ENCODE measurements at regions not wholly inside any gene's neighbourhood (a gene's known extent, or its start where the extent isn't known, plus 50 kb on each side); places are given as distances from the start of the nearest gene placed in this dataset.

GRCh38 chr13:63436325-63436668 lies 2020.6 kb upstream of the PCDH20 start:
- WGBS = 93% methylated on average over 2 of the region's 2 CpGs
- TF ChIP-seq CTCF (IDR thresholded peaks at IDR 0.05) (no peak), POLR2AphosphoS5 (IDR thresholded peaks at IDR 0.05) (no peak), POLR2A (IDR thresholded peaks at IDR 0.05; ENCODE audit: low read depth) (no peak), EP300 (IDR thresholded peaks at IDR 0.05) (no peak)
- no peaks in the 10 kb centered on the region for H3K9me3 ChIP-seq
- no peaks in the 10 kb centered on the region for H3K27me3 ChIP-seq
- H3K27ac ChIP-seq (replicated peaks in 1 of 4) = no peak overlapping the region
- no peaks in the 10 kb centered on the region for H3K4me1 ChIP-seq
- DNase-seq (ENCODE audit: extremely low spot score) = no peak
- intact Hi-C loops (cut with DNase I) = no loop called here
- no peaks in the 10 kb centered on the region for H3K36me3 ChIP-seq
- no peak overlapping the region for H3K4me3 ChIP-seq

- 45% methylated on average over 2 of the region's 2 CpGs for WGBS
- Histone ChIP-seq H3K4me1 (no peaks in the 10 kb centered on the region), H3K4me3 (no peak overlapping the region), H3K36me3 (no peaks in the 10 kb centered on the region), H3K27me3 (no peaks in the 10 kb centered on the region), H3K9me3 (no peaks in the 10 kb centered on the region), H3K27ac (replicated peaks in 1 of 4) (no peak overlapping the region)
- no peak for DNase-seq (ENCODE audit: extremely low spot score)
- TF ChIP-seq EP300 (IDR thresholded peaks at IDR 0.05) (no peak), CTCF (IDR thresholded peaks at IDR 0.05) (no peak), POLR2AphosphoS5 (IDR thresholded peaks at IDR 0.05) (no peak), POLR2A (IDR thresholded peaks at IDR 0.05; ENCODE audit: low read depth) (no peak)
- intact Hi-C loops (cut with DNase I) = no loop called here
Observed at GRCh38 chr13:63435667-63436324, 2020.1 kb upstream of the PCDH20 start.

- intact Hi-C loops (cut with DNase I) = no loop called here
Observed at GRCh38 chr13:63433546-63434150, 2018.0 kb upstream of the PCDH20 start.

GRCh38 chr13:63427170-63427569 lies 2011.5 kb upstream of the PCDH20 start:
- Histone ChIP-seq H3K36me3 (no peaks in the 10 kb centered on the region), H3K9me3 (no peaks in the 10 kb centered on the region), H3K27me3 (no peaks in the 10 kb centered on the region), H3K4me1 (no peaks in the 10 kb centered on the region), H3K27ac (replicated peaks in 1 of 4) (no peak overlapping the region), H3K4me3 (no peak overlapping the region)
- DNase-seq (ENCODE audit: extremely low spot score) = no peak
- intact Hi-C loops (cut with DNase I) = no loop called here
- TF ChIP-seq POLR2AphosphoS5 (IDR thresholded peaks at IDR 0.05) (no peak), CTCF (IDR thresholded peaks at IDR 0.05) (no peak), POLR2A (IDR thresholded peaks at IDR 0.05; ENCODE audit: low read depth) (no peak), EP300 (IDR thresholded peaks at IDR 0.05) (no peak)
- WGBS = 94% methylated on average over 2 of the region's 2 CpGs

More at GRCh38 chr13:63433546-63434150, 2018.0 kb upstream of the PCDH20 start:
- Histone ChIP-seq H3K27ac (replicated peaks in 1 of 4) (no peak overlapping the region), H3K27me3 (no peaks in the 10 kb centered on the region), H3K4me1 (no peaks in the 10 kb centered on the region), H3K4me3 (no peak overlapping the region), H3K9me3 (no peaks in the 10 kb centered on the region), H3K36me3 (no peaks in the 10 kb centered on the region)
- DNase-seq (ENCODE audit: extremely low spot score) = no peak
- TF ChIP-seq POLR2A (IDR thresholded peaks at IDR 0.05; ENCODE audit: low read depth) (no peak), EP300 (IDR thresholded peaks at IDR 0.05) (no peak), CTCF (IDR thresholded peaks at IDR 0.05) (no peak), POLR2AphosphoS5 (IDR thresholded peaks at IDR 0.05) (no peak)

- H3K27ac ChIP-seq (replicated peaks in 1 of 4) = no peak overlapping the region
- H3K27me3 ChIP-seq = no peaks in the 10 kb centered on the region
- no peaks in the 10 kb centered on the region for H3K9me3 ChIP-seq
- H3K36me3 ChIP-seq = no peaks in the 10 kb centered on the region
- DNase-seq (ENCODE audit: extremely low spot score) = no peak
- H3K4me3 ChIP-seq = no peak overlapping the region
- 58% methylated on average over 2 of the region's 2 CpGs for WGBS
- intact Hi-C loops (cut with DNase I) = no loop called here
- TF ChIP-seq POLR2AphosphoS5 (IDR thresholded peaks at IDR 0.05) (no peak), CTCF (IDR thresholded peaks at IDR 0.05) (no peak), EP300 (IDR thresholded peaks at IDR 0.05) (no peak), POLR2A (IDR thresholded peaks at IDR 0.05; ENCODE audit: low read depth) (no peak)
- no peaks in the 10 kb centered on the region for H3K4me1 ChIP-seq
Observed at GRCh38 chr13:63425131-63425530, 2009.5 kb upstream of the PCDH20 start.

Measured in esophagus muscularis mucosa (tissue), 4 donors.